SK-N-SH (cell line): ENCODE measurements at regions not wholly inside any gene's neighbourhood (a gene's known extent, or its start where the extent isn't known, plus 50 kb on each side); places are given as distances from the start of the nearest gene placed in this dataset.

Experiments
- CTCF ChIA-PET: fragments of 300-600, 350-600 bp; formaldehyde crosslinking; extraction: SDS; loops from one replicate; lab custom pipeline; 2021; lab: Yijun Ruan, JAX
- POLR2A ChIA-PET: fragments of 350-600 bp; sonication (Branson Sonifier 250); formaldehyde crosslinking; extraction: SDS; loops from one replicate; lab custom pipeline; 2020; ENCODE audit warnings: antibody characterized with exemption, inconsistent platforms; lab: Yijun Ruan, JAX
- DNase-seq: peaks from one replicate; pipeline ENCODE4 v3.0.0; 2012
- H2AFZ ChIP-seq: fragments of 200-600 bp; sonication (generic); 2 replicates; pipeline ENCODE4 v1.8.1; 2016; ENCODE audit warnings: antibody characterized with exemption, mild to moderate bottlenecking, low read depth
- H3F3A ChIP-seq: fragments of 200-600 bp; sonication (generic); replicated peaks from 2 replicates; pipeline ENCODE3; 2016; ENCODE audit warnings: antibody characterized with exemption, mild to moderate bottlenecking; ENCODE audit not compliant: insufficient read depth
- H3K27ac ChIP-seq, 2 experiments: fragments of 200-500 bp in 1 of 2; fragments of 200-600 bp in 1 of 2; sonication (Bioruptor generic) in 1 of 2; sonication (generic), shearing (Covaris generic) in 1 of 2; 2 replicates each; pipeline versions ENCODE4 v1.5.1 to v1.6.1; 2014 to 2016; ENCODE audit warnings: low read depth in 2 of 2, inconsistent platforms in 1 of 2, low read length in 1 of 2, mild to moderate bottlenecking in 1 of 2, mixed read lengths in 1 of 2
- H3K27me3 ChIP-seq: fragments of 200-600 bp; sonication (generic), shearing (Covaris generic); 2 replicates; pipeline ENCODE4 v1.6.1; 2016; ENCODE audit warnings: mixed run types; ENCODE audit not compliant: insufficient read depth
- H3K36me3 ChIP-seq, 2 experiments: fragments of 200-500 bp in 1 of 2; fragments of 200-600 bp in 1 of 2; sonication (Bioruptor generic) in 1 of 2; sonication (generic) in 1 of 2; replicated peaks in 1 of 2; 2 replicates each; pipeline versions ENCODE3 to v1.5.1; 2014 to 2016; ENCODE audit warnings: low read length in 1 of 2, mild to moderate bottlenecking in 1 of 2; ENCODE audit not compliant: insufficient read depth in 2 of 2, control insufficient read depth in 1 of 2
- H3K4me1 ChIP-seq, 2 experiments: fragments of 200-500 bp in 1 of 2; fragments of 200-600 bp in 1 of 2; sonication (Bioruptor generic) in 1 of 2; sonication (generic), shearing (Covaris generic) in 1 of 2; 2 replicates each; pipeline versions ENCODE4 v1.5.1 to v1.6.1; 2014 to 2016; ENCODE audit warnings: low read depth in 1 of 2, low read length in 1 of 2, mixed run types in 1 of 2; ENCODE audit not compliant: insufficient read depth in 2 of 2, control insufficient read depth in 1 of 2
- H3K4me2 ChIP-seq: fragments of 200-600 bp; sonication (generic), shearing (Covaris generic); 2 replicates; pipeline ENCODE4 v1.6.1; 2017; ENCODE audit warnings: mixed run types
- H3K4me3 ChIP-seq, 2 experiments: fragments of 200-500 bp in 1 of 2; fragments of 200-600 bp in 1 of 2; sonication (Bioruptor generic) in 1 of 2; sonication (generic), shearing (Covaris generic) in 1 of 2; 2 replicates each; pipeline versions ENCODE4 v1.5.1 to v1.8.1; 2014 to 2016; ENCODE audit warnings: low read depth in 2 of 2, inconsistent platforms in 1 of 2, low read length in 1 of 2, mild to moderate bottlenecking in 1 of 2, mixed read lengths in 1 of 2, moderate library complexity in 1 of 2
- H3K79me2 ChIP-seq: fragments of 200-600 bp; sonication (generic); 2 replicates; pipeline ENCODE4 v1.8.1; 2017; ENCODE audit warnings: mild to moderate bottlenecking; ENCODE audit not compliant: insufficient read depth
- H3K9ac ChIP-seq: fragments of 200-600 bp; sonication (generic); 2 replicates; pipeline ENCODE4 v1.6.1; 2017; ENCODE audit warnings: mixed run types
- H3K9me2 ChIP-seq: fragments of 200-600 bp; sonication (generic); 2 replicates; pipeline ENCODE4 v1.6.1; 2017; ENCODE audit warnings: mixed run types
- H3K9me3 ChIP-seq: fragments of 200-600 bp; sonication (generic); 2 replicates; pipeline ENCODE4 v1.6.1; 2017; ENCODE audit warnings: mixed run types, mild to moderate bottlenecking, moderate library complexity
- H4K20me1 ChIP-seq: fragments of 200-600 bp; sonication (generic); 2 replicates; pipeline ENCODE4 v1.6.1; 2017; ENCODE audit warnings: mild to moderate bottlenecking, mixed run types; ENCODE audit not compliant: insufficient read depth
- ELF1 ChIP-seq: IDR thresholded peaks from 2 replicates; pipeline ENCODE4 v1.4.0; 2012
- EP300 ChIP-seq, 2 experiments: IDR thresholded peaks; 2 replicates each; pipeline versions ENCODE4 v1.4.0 to v1.6.1; 2012; ENCODE audit warnings: borderline replicate concordance in 1 of 2, low read depth in 1 of 2, low read length in 1 of 2
- FOSL2 ChIP-seq: IDR thresholded peaks from 2 replicates; pipeline ENCODE4 v1.4.0; 2012; ENCODE audit warnings: low read depth, mild to moderate bottlenecking, moderate library complexity, borderline replicate concordance
- GABPA ChIP-seq: IDR thresholded peaks from 2 replicates; pipeline ENCODE4 v1.4.0; 2012; ENCODE audit warnings: low read depth, mild to moderate bottlenecking
- IRF3 ChIP-seq: fragments of 150-350 bp; IDR thresholded peaks from 2 replicates; pipeline ENCODE4 v1.6.1; 2016; ENCODE audit warnings: mild to moderate bottlenecking, low read depth, low read length
- JUND ChIP-seq: IDR thresholded peaks from 2 replicates; pipeline ENCODE4 v1.4.0; 2012
- MAX ChIP-seq: IDR thresholded peaks from 2 replicates; pipeline ENCODE4 v1.4.0; 2012; ENCODE audit warnings: low read depth
- NFIC ChIP-seq: IDR thresholded peaks from 2 replicates; pipeline ENCODE4 v1.4.0; 2012; ENCODE audit warnings: borderline replicate concordance
- PBX3 ChIP-seq: IDR thresholded peaks from 2 replicates; pipeline ENCODE4; 2012
- POLR2AphosphoS5 ChIP-seq: IDR thresholded peaks from 2 replicates; pipeline ENCODE4 v1.6.1; 2012; ENCODE audit warnings: low read depth, low read length
- RAD21 ChIP-seq: IDR thresholded peaks from 2 replicates; pipeline ENCODE4 v1.6.1; 2012; ENCODE audit warnings: mild to moderate bottlenecking, low read length
- REST ChIP-seq: IDR thresholded peaks from 2 replicates; pipeline ENCODE4 v1.6.1; 2012; ENCODE audit warnings: mild to moderate bottlenecking, low read depth, low read length, moderate library complexity
- RFX5 ChIP-seq: IDR thresholded peaks from 2 replicates; pipeline ENCODE4 v1.6.1; 2012; ENCODE audit warnings: mild to moderate bottlenecking, improper control_type of control experiment, low read length
- TCF12 ChIP-seq: IDR thresholded peaks from 2 replicates; pipeline ENCODE4 v1.4.0; 2012
- USF1 ChIP-seq: IDR thresholded peaks from 2 replicates; pipeline ENCODE4 v1.4.0; 2012; ENCODE audit warnings: low read depth, borderline replicate concordance
- ZBTB33 ChIP-seq: IDR thresholded peaks from 2 replicates; pipeline ENCODE4 v1.4.0; 2012; ENCODE audit warnings: low read depth, borderline replicate concordance
- WGBS: methylation state at CpG from one replicate; pipeline ENCODE4 v1.1.6; 2017; ENCODE audit warnings: low lambda C conversion rate; 5-methylcytosine and 5-hydroxymethylcytosine counted together

- Histone ChIP-seq H3K9me2 (no peaks in the 10 kb centered on the region), H3K4me1 (no peaks in the 10 kb centered on the region), H4K20me1 (no peaks in the 10 kb centered on the region), H3K9me3 (no peaks in the 10 kb centered on the region; the same call in 1 of the 2 replicates), H3F3A (no peaks in the 10 kb centered on the region), H2AFZ (no peak overlapping the region), H3K79me2 (no peaks in the 10 kb centered on the region), H3K4me2 (no peak overlapping the region), H3K4me3 (no peak overlapping the region), H3K36me3 (no peaks in the 10 kb centered on the region), H3K27me3 (no peaks in the 10 kb centered on the region), H3K27ac (no peak overlapping the region), H3K9ac (no peak overlapping the region)
- ChIA-PET POLR2A (no interaction called here), CTCF (interaction anchor here (1.4 to 5.0 kb wide), 3 partner anchors 14 to 337 kb away, joined by 4 to 51 read pairs (median 30); no protein-coding TSS in a partner anchor)
- DNase-seq: no peak
- 84% methylated on average over 7 of the region's 7 CpGs for WGBS
- TF ChIP-seq IRF3 (no peak), FOSL2 (no peak), JUND (no peak), ELF1 (no peak), ZBTB33 (no peak), MAX (no peak), TCF12 (no peak), PBX3 (no peak), GABPA (no peak), RFX5 (no peak), EP300 (IDR thresholded peaks at IDR 0.05; ENCODE audit: borderline replicate concordance in 1 of 2, low read depth in 1 of 2, low read length in 1 of 2) (no peak), RAD21 (no peak), NFIC (no peak), POLR2AphosphoS5 (no peak), REST (no peak), USF1 (no peak)
Measured at GRCh38 chr5:62780888-62781287, 202.3 kb downstream of the LRRC70 start.
